ENCODE measurements at regions not wholly inside any gene's neighbourhood (a gene's known extent, or its start where the extent isn't known, plus 50 kb on each side); places are given as distances from the start of the nearest gene placed in this dataset.
A peak's percentile ranks its signal among the peaks of the same experiment; 100 is the strongest.

DNA sequence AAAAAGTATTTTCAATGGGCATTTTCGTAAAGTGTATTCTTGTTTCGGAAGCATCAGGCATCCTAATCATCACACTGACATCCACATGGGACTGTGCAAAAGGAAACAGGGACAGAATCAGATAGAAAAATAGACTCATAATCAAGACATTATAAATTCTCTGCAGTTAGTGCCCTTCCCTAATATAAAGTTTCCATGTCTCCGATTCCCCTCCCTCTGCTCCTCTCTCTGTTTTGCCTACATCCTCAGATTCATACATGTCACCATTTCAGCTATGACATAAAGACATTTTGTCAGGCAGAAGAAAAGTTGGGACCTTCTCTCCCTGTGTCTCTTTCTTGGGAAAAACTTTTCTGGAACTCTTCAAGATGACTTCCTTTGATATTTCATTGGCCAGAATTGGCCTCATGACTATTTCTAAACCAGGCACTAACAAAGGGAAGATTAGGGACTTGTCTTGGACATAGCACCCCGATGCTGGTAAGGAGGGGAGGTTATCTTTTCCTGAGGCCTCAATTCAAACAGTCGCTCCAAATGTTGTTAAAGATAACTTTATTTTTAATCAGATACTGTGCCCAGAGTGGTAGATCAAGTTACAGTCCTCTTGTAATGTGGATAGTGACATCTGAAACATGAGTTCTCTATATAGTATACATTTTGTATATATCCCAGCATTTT lies 212.1 kb upstream of the BTG1 start:
- H3K9me3 ChIP-seq (ENCODE audit: control insufficient read depth, low read length) = no peaks in the 10 kb centered on the region
- H3K27ac ChIP-seq (ENCODE audit: low read length) = no peak overlapping the region
- DNase-seq (no peak), ATAC-seq (no peak)
- intact Hi-C loops (cut with DNase I) = no loop called here
- no peak overlapping the region for H3K4me3 ChIP-seq (ENCODE audit: low read length)
- 76% methylated on average over 5 of the region's 5 CpGs for WGBS
- no peaks in the 10 kb centered on the region for H3K4me1 ChIP-seq (ENCODE audit: control insufficient read depth, insufficient read depth, low read length)
- no peaks in the 10 kb centered on the region for H3K27me3 ChIP-seq (ENCODE audit: control insufficient read depth, insufficient read depth)

DNA sequence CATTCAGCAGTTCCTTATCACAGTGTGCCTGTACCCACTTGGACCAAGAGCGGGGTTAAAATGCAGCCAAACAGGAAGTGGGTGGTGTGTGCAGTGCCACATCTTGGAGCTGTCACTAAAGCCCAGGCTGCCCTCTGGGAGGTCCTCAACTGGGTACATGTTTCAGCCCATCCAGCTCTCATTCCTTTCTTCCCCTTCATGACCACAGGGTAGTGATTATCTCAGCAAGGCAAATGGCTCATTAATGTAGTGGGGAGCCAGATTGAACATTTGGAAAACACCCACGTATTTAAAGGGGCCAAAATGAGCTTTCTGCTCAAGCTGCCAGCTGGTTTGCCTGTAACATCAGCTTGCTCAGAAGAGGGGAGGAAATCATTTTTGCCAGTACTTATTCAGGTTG lies 210.8 kb upstream of the BTG1 start:
- Histone ChIP-seq H3K27me3 (ENCODE audit: control insufficient read depth, insufficient read depth) (no peaks in the 10 kb centered on the region), H3K27ac (ENCODE audit: low read length) (no peak overlapping the region), H3K9me3 (ENCODE audit: control insufficient read depth, low read length) (no peaks in the 10 kb centered on the region), H3K4me1 (ENCODE audit: control insufficient read depth, insufficient read depth, low read length) (no peaks in the 10 kb centered on the region), H3K4me3 (ENCODE audit: low read length) (no peak overlapping the region)
- ATAC-seq (no peak), DNase-seq (no peak)
- 74% methylated on average over 2 of the region's 2 CpGs for WGBS
- intact Hi-C loops (cut with DNase I) = no loop called here

DNA sequence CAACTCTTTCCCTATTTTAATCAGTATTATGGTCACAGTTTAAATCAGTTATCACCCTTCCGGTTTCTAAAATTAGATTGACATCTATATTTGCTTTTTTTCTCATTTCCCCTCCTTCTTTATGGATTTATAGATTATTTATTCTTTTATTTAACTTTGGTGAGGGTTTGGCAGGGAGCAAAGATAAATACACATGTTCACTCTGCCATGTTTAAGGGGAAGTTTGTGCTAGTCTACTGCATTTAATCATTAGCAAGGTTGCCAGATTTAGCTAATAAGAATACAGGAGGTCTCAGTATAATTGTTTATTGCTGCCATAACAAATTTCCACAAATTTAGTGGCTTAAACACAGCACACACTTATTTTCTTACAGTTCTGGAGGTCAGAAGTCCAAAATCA lies 204.0 kb upstream of the BTG1 start:
- 76% methylated on average over 1 of the region's 1 CpG for WGBS
- no peaks in the 10 kb centered on the region for H3K27me3 ChIP-seq (ENCODE audit: control insufficient read depth, insufficient read depth)
- DNase-seq = no peak
- no peaks in the 10 kb centered on the region for H3K9me3 ChIP-seq (ENCODE audit: control insufficient read depth, low read length)
- no peaks in the 10 kb centered on the region for H3K4me1 ChIP-seq (ENCODE audit: control insufficient read depth, insufficient read depth, low read length)
- intact Hi-C loops (cut with DNase I) = no loop called here
- ATAC-seq = no peak
- H3K4me3 ChIP-seq (ENCODE audit: low read length) = no peak overlapping the region
- H3K27ac ChIP-seq (ENCODE audit: low read length) = no peak overlapping the region

DNA sequence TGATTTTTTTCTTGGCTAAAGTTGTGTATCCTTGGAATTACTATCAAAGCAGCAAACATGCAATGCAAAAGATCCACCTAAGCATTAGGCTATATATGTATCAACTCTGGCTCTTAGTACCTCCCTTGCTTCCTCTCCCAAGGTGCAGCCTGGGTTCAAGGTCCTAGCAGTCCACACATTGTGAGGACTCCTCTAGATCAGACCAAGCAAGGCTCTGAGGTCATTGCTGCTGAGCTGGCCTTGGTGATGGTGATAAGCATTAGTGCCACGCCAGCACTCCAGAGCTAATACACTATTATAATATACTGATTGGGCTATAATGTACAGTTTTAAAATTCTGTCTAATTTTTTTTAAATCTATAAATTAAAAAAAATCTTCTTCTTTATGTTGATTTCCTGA lies 196.9 kb upstream of the BTG1 start:
- Histone ChIP-seq H3K27me3 (ENCODE audit: control insufficient read depth, insufficient read depth) (no peaks in the 10 kb centered on the region), H3K27ac (ENCODE audit: low read length) (no peak overlapping the region), H3K4me1 (ENCODE audit: control insufficient read depth, insufficient read depth, low read length) (no peaks in the 10 kb centered on the region), H3K9me3 (ENCODE audit: control insufficient read depth, low read length) (no peaks in the 10 kb centered on the region), H3K4me3 (ENCODE audit: low read length) (no peak overlapping the region)
- no peak for DNase-seq
- intact Hi-C loops (cut with DNase I) = no loop called here
- WGBS = 100% methylated on average over 1 of the region's 1 CpG
- no peak for ATAC-seq

DNA sequence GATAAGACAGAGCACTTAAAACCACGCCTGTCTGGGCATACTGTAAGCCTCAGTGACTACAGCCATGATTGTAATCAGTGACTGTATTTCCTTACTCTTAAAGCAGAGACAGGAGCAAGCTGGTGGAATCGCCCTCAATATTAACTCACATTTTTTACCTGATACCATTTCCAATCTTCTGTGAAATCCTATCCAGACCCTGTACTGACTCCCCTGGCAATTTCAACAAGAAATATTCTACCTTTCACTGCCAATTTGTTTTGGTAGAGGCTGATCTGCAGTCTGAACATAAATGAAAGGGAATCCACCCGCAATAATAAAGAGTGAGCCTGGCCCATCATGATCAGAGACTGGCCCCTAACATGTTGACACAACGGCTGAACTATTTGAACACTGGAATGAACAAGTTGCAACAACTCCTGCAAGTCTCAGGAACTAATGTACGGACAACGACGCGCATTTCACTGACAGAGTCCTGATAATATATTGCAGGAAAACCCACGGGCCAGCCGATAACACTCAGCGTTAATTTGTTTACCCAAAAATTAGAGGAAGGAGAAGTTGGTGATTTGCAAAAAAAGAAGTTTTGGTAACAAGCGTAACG lies 195.5 kb upstream of the BTG1 start:
- intact Hi-C loops (cut with DNase I) = no loop called here
- 51% methylated on average over 13 of the region's 13 CpGs for WGBS
- Histone ChIP-seq H3K4me1 (ENCODE audit: control insufficient read depth, insufficient read depth, low read length) (no peaks in the 10 kb centered on the region), H3K9me3 (ENCODE audit: control insufficient read depth, low read length) (no peaks in the 10 kb centered on the region), H3K4me3 (ENCODE audit: low read length) (no peak overlapping the region), H3K27me3 (ENCODE audit: control insufficient read depth, insufficient read depth) (no peaks in the 10 kb centered on the region), H3K27ac (ENCODE audit: low read length) (no peak overlapping the region)
- DNase-seq (no peak), ATAC-seq (peak in 1 of 2 donors; percentile 75)

DNA sequence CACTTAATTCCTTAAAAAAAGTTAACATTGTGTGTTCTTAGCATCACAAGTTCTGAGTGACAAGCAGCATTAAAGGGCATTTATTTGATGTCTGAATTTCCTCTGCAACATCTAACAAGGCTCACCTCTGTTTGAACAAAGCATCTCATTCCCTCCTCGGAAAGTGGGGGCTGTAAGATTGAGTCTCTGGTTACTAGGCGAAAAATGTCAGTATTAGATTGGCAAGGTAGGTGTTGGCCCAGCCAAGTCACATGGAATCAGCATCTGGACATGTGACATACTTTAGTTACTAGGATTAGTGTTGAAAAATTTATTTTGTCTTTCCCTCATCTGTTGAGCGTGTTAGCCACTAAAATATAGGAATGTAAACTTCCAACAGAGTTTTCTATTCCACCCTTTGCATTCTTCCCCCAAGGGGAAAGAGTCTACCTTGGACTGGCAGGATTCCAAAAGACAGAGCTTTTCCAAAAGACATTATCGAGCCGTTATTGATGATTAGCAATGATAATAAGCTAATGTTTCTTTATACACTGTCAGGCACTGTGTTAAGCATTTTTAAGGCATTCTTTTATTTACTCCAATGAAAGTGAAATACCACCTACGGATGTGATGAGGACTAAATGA lies 194.9 kb upstream of the BTG1 start:
- intact Hi-C loops (cut with DNase I) = no loop called here
- no peak overlapping the region for H3K27ac ChIP-seq (ENCODE audit: low read length)
- ATAC-seq (no peak), DNase-seq (no peak)
- H3K27me3 ChIP-seq (ENCODE audit: control insufficient read depth, insufficient read depth) = no peaks in the 10 kb centered on the region
- no peaks in the 10 kb centered on the region for H3K4me1 ChIP-seq (ENCODE audit: control insufficient read depth, insufficient read depth, low read length)
- WGBS = 72% methylated on average over 6 of the region's 6 CpGs
- H3K9me3 ChIP-seq (ENCODE audit: control insufficient read depth, low read length) = no peaks in the 10 kb centered on the region
- H3K4me3 ChIP-seq (ENCODE audit: low read length) = no peak overlapping the region

DNA sequence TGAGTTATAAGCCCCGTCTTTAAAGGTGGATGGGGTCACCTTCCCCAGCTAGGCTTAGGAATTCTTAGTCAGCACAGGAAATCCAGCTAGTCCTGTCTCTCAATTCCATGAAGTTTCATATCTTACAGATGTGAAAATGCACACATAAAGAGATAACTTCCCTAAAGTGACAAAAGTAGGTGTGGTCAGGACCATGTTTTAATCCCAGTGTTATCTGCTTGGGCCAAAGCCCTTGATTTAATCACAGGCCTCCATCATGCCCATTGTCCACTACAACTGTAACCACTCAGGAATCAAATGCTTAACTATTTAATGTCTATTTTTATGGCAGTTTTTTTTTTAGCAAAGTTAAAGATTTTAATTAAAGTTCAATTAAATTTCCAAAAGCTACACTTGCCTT lies 194.4 kb upstream of the BTG1 start:
- H3K27me3 ChIP-seq (ENCODE audit: control insufficient read depth, insufficient read depth) = no peaks in the 10 kb centered on the region
- no peaks in the 10 kb centered on the region for H3K4me1 ChIP-seq (ENCODE audit: control insufficient read depth, insufficient read depth, low read length)
- H3K27ac ChIP-seq (ENCODE audit: low read length) = no peak overlapping the region
- no peak overlapping the region for H3K4me3 ChIP-seq (ENCODE audit: low read length)
- no peak for DNase-seq
- 69% methylated on average over 1 of the region's 1 CpG for WGBS
- H3K9me3 ChIP-seq (ENCODE audit: control insufficient read depth, low read length) = no peaks in the 10 kb centered on the region
- no peak for ATAC-seq
- intact Hi-C loops (cut with DNase I) = no loop called here

DNA sequence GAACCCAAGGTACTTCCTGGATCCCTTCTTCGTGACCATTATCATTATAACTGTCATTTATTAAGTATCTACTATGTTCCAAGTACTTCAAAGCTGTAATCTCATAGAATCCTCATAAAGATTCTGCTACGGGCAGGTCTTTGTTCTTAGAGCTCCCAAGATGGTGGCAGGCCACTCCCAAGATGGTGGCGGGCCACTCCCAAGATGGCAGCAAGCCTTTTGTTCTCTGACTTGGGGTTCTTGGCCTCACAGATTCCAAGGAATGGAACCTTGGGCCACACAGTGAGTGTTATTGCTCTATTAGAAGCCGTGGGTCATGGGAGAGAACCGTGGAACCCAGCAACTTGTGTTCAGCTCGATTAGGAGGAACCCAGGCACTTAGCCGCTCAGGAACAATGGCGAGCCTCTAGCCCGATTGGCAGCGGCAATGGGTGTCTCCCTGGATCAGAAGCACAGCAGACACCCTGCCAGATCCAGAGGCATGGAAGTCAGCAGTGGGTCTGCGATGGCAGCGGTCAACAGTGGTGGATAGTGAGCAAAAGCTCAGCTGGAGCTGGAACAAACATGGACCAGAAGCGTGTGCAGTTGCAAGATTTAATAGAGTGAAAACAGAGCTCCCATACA lies 193.7 kb upstream of the BTG1 start:
- DNase-seq (no peak), ATAC-seq (no peak)
- H3K9me3 ChIP-seq (ENCODE audit: control insufficient read depth, low read length) = no peaks in the 10 kb centered on the region
- H3K27ac ChIP-seq (ENCODE audit: low read length) = no peak overlapping the region
- 96% methylated on average over 13 of the region's 13 CpGs for WGBS
- H3K4me1 ChIP-seq (ENCODE audit: control insufficient read depth, insufficient read depth, low read length) = no peaks in the 10 kb centered on the region
- no peaks in the 10 kb centered on the region for H3K27me3 ChIP-seq (ENCODE audit: control insufficient read depth, insufficient read depth)
- H3K4me3 ChIP-seq (ENCODE audit: low read length) = no peak overlapping the region
- intact Hi-C loops (cut with DNase I) = no loop called here

DNA sequence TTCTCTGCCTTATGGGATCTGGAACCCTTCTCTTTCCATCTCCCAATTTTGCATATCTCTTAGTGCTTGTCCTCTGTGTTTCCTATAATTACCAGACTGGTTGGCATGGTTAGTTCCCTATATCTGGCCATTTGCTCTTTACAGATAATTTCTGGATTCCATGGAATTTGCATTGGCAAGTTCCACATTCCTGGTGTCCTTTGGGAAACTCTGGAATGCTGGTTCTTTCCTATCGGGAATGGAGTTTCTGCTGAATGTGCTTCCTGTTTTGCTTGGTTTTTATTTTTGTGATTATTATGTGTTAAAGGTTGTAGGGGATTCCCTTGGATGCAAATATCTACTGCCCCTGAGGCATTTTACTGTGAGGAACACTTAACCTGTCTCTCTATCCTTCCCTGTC lies 193.0 kb upstream of the BTG1 start:
- DNase-seq (peak in 1 of 3 donors; percentile 14), ATAC-seq (no peak)
- Histone ChIP-seq H3K4me3 (ENCODE audit: low read length) (no peak overlapping the region), H3K27me3 (ENCODE audit: control insufficient read depth, insufficient read depth) (no peaks in the 10 kb centered on the region), H3K4me1 (ENCODE audit: control insufficient read depth, insufficient read depth, low read length) (no peaks in the 10 kb centered on the region), H3K27ac (ENCODE audit: low read length) (no peak overlapping the region), H3K9me3 (ENCODE audit: control insufficient read depth, low read length) (no peaks in the 10 kb centered on the region)
- WGBS = 36% methylated on average over 1 of the region's 1 CpG
- intact Hi-C loops (cut with DNase I) = no loop called here

DNA sequence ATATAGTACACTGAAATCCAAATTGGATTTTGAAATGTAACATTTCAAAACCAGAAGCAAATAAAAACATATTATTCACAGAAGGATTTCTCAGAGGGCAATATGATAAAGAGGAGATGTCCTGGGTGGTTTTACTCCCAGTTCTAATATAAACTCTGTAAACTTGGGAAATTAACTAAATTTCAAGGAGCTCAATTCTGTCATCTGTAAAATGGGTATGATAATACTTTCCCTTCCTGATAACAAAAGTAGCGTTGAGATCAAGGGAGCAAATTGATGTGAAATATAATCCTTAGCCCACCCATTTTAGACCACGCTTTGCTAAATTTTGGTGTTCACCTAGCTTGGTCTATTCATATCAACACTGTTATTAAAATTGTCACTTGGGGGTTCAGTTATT lies 192.5 kb upstream of the BTG1 start:
- H3K27ac ChIP-seq (ENCODE audit: low read length) = no peak overlapping the region
- no peak overlapping the region for H3K4me3 ChIP-seq (ENCODE audit: low read length)
- 99% methylated on average over 2 of the region's 2 CpGs for WGBS
- ATAC-seq (no peak), DNase-seq (no peak)
- no peaks in the 10 kb centered on the region for H3K27me3 ChIP-seq (ENCODE audit: control insufficient read depth, insufficient read depth)
- no peaks in the 10 kb centered on the region for H3K4me1 ChIP-seq (ENCODE audit: control insufficient read depth, insufficient read depth, low read length)
- intact Hi-C loops (cut with DNase I) = no loop called here
- no peaks in the 10 kb centered on the region for H3K9me3 ChIP-seq (ENCODE audit: control insufficient read depth, low read length)

DNA sequence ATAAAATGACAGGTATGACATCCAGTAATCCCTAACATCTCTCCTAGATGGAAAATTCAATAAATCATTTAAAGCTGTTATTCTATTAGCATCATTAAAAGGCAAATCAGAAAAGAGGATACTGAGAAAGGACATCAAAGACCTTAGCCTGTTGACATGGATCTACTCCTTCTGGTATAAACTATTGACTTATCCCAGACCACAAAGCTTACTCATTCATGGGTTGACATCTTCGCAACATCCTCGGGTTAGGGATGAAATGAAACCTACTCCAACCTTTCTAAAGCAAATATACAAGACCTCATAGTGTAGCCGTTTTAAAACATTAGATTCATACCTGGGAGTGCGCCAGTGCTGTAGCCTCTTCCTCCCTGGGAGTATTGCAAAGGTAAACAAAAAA lies 191.5 kb upstream of the BTG1 start:
- DNase-seq = no peak
- intact Hi-C loops (cut with DNase I) = no loop called here
- Histone ChIP-seq H3K27ac (ENCODE audit: low read length) (no peak overlapping the region), H3K9me3 (ENCODE audit: control insufficient read depth, low read length) (no peaks in the 10 kb centered on the region), H3K4me3 (ENCODE audit: low read length) (no peak overlapping the region), H3K27me3 (ENCODE audit: control insufficient read depth, insufficient read depth) (no peaks in the 10 kb centered on the region), H3K4me1 (ENCODE audit: control insufficient read depth, insufficient read depth, low read length) (no peaks in the 10 kb centered on the region)
- WGBS = 94% methylated on average over 4 of the region's 4 CpGs
- ATAC-seq = no peak

Data from right cardiac atrium (tissue), 5 donors.